PC-3 (cell line): ENCODE measurements at regions not wholly inside any gene's neighbourhood (a gene's known extent, or its start where the extent isn't known, plus 50 kb on each side); places are given as distances from the start of the nearest gene placed in this dataset.

Experiments
- ATAC-seq: fragments of 200-7000 bp; cut with Tn5 transposase; 2 replicates; pipeline ENCODE4 v1.9.1; 2020; ENCODE audit warnings: mild to moderate bottlenecking, moderate library complexity
- BruUV-seq: library from RNA; stranded (reverse); fragments of 400-500 nt; replicated peaks from 2 replicates; lab custom pipeline; 2021; lab: Mats Ljungman, UMichigan
- CTCF ChIA-PET: fragments of 300-600 bp; sonication (Branson Sonifier 250); formaldehyde crosslinking; loops from one replicate; lab custom pipeline; 2022; ENCODE audit warnings: antibody characterized with exemption; lab: Charles Lee
- POLR2A ChIA-PET: fragments of 300-600 bp; sonication (Branson Sonifier 250); formaldehyde crosslinking; loops from one replicate; lab custom pipeline; 2022; ENCODE audit warnings: antibody characterized with exemption; ENCODE audit not compliant: unreplicated experiment; lab: Charles Lee
- DNase-seq: peaks from one replicate; pipeline ENCODE4 v3.0.0-alpha.2; 2015
- H2AFZ ChIP-seq: fragments of 300-600 bp; sonication (generic); 2 replicates; pipeline ENCODE4 v1.6.0; 2016; ENCODE audit warnings: antibody characterized with exemption, low read length
- H3F3A ChIP-seq: fragments of 300-600 bp; sonication (generic); one replicate; pipeline ENCODE4 v1.6.0; 2017; ENCODE audit warnings: antibody characterized with exemption, low read length, control low read depth, mild to moderate bottlenecking; ENCODE audit not compliant: unreplicated experiment
- H3K27ac ChIP-seq: fragments of 300-600 bp; sonication (generic); 2 replicates; pipeline ENCODE4 v1.5.1; 2016; ENCODE audit warnings: mild to moderate bottlenecking, low read length
- H3K27me3 ChIP-seq: fragments of 300-600 bp; sonication (generic); 2 replicates; pipeline ENCODE4 v1.6.1; 2016; ENCODE audit warnings: low read length, mixed read lengths
- H3K36me3 ChIP-seq: fragments of 300-600 bp; sonication (generic); 2 replicates; pipeline ENCODE4 v1.6.1; 2016; ENCODE audit warnings: low read depth, mixed run types, low read length, mixed read lengths
- H3K4me1 ChIP-seq: fragments of 300-600 bp; sonication (generic); 2 replicates; pipeline ENCODE4 v1.5.1; 2016; ENCODE audit warnings: low read length; ENCODE audit not compliant: insufficient read depth
- H3K4me2 ChIP-seq: fragments of 300-600 bp; sonication (generic); 2 replicates; pipeline ENCODE4 v1.6.0; 2016; ENCODE audit warnings: low read length
- H3K4me3 ChIP-seq: fragments of 300-600 bp; sonication (generic); 2 replicates; pipeline ENCODE4 v1.5.1; 2016; ENCODE audit warnings: mild to moderate bottlenecking, low read length, mixed read lengths
- H3K79me2 ChIP-seq: fragments of 300-600 bp; sonication (generic); 2 replicates; pipeline ENCODE4 v1.6.1; 2017; ENCODE audit warnings: low read length, mixed read lengths
- H3K9ac ChIP-seq: fragments of 300-600 bp; sonication (generic); 2 replicates; pipeline ENCODE4 v1.6.0; 2016; ENCODE audit warnings: mild to moderate bottlenecking, low read length
- H3K9me2 ChIP-seq: fragments of 300-600 bp; sonication (generic); replicated peaks from 2 replicates; pipeline ENCODE4 v1.6.1; 2016; ENCODE audit warnings: mixed run types, low read length, mixed read lengths
- H3K9me3 ChIP-seq: fragments of 300-600 bp; sonication (generic); 2 replicates; pipeline ENCODE4 v1.6.1; 2016; ENCODE audit warnings: low read length, mixed read lengths
- H4K20me1 ChIP-seq: fragments of 300-600 bp; sonication (generic); 2 replicates; pipeline ENCODE4 v1.6.1; 2016; ENCODE audit warnings: low read length, mixed read lengths
- EZH2 ChIP-seq: fragments of 300-600 bp; sonication (generic); IDR thresholded peaks from one replicate; pipeline ENCODE4 v1.6.1; 2017; ENCODE audit warnings: antibody characterized with exemption, mild to moderate bottlenecking, low read length; ENCODE audit not compliant: unreplicated experiment
- EZH2phosphoT487 ChIP-seq: fragments of 300-600 bp; sonication (generic); IDR thresholded peaks from 2 replicates; pipeline ENCODE4 v1.6.1; 2018; ENCODE audit warnings: mild to moderate bottlenecking, antibody characterized with exemption, low read length, borderline replicate concordance
- intact Hi-C: fragments of 100-400 bp; cut with micrococcal nuclease; formaldehyde crosslinking; loops from 2 replicates; pipeline ENCODE4 v1.9.0; 2023
- TF ChIP-seq, protein P1 (sequence below): fragments of 300-600 bp; sonication (generic); conservative IDR thresholded peaks from 2 replicates; pipeline ENCODE4 v1.5.1; 2017; ENCODE audit warnings: antibody characterized with exemption, low read depth, mild to moderate bottlenecking, low read length

DNA sequence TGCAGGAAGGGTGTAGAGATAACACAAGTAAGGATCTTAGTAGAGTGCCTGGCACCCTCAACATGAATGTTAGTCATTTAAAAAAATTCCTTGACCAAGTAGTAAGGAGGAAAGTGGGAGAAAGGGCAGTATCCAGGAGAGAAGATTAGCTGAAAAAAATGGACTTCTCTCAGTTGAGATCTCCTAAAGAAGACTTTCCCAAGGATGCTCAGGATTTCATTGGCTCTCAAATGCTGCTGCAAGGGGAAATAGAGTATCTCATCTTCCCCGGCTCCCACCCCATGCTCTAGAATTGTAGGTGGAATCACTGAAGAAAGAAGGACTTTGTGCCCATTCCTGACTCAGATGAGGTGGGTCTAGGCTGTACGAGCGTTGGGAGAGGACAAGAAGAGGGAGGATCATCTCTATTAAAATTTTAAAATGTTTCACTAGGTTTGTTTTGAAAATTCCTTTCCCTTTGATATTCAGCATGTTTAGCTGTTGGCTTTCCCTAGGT lies 231.1 kb downstream of the MYCN start:
- Histone ChIP-seq H3K9me3 (no peaks in the 10 kb centered on the region), H3F3A (no peaks in the 10 kb centered on the region), H4K20me1 (no peaks in the 10 kb centered on the region), H3K9ac (no peak overlapping the region), H3K9me2 (no peaks in the 10 kb centered on the region), H3K36me3 (no peaks in the 10 kb centered on the region), H3K27me3 (no peaks in the 10 kb centered on the region), H3K4me3 (no peak overlapping the region), H3K79me2 (no peaks in the 10 kb centered on the region), H3K4me2 (no peak overlapping the region), H2AFZ (no peak overlapping the region), H3K4me1 (no peaks in the 10 kb centered on the region), H3K27ac (no peak overlapping the region)
- intact Hi-C loops: no loop called here
- TF ChIP-seq EZH2: no peak
- TF ChIP-seq, protein P1, sequence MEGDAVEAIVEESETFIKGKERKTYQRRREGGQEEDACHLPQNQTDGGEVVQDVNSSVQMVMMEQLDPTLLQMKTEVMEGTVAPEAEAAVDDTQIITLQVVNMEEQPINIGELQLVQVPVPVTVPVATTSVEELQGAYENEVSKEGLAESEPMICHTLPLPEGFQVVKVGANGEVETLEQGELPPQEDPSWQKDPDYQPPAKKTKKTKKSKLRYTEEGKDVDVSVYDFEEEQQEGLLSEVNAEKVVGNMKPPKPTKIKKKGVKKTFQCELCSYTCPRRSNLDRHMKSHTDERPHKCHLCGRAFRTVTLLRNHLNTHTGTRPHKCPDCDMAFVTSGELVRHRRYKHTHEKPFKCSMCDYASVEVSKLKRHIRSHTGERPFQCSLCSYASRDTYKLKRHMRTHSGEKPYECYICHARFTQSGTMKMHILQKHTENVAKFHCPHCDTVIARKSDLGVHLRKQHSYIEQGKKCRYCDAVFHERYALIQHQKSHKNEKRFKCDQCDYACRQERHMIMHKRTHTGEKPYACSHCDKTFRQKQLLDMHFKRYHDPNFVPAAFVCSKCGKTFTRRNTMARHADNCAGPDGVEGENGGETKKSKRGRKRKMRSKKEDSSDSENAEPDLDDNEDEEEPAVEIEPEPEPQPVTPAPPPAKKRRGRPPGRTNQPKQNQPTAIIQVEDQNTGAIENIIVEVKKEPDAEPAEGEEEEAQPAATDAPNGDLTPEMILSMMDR: no peak
- TF ChIP-seq EZH2phosphoT487: no peak
- ATAC-seq (no peak), DNase-seq (no peak)
- BruUV-seq: no TSS peak
- ChIA-PET POLR2A (no interaction called here), CTCF (no interaction called here)

GRCh38 chr2:16170675-16171424 lies 230.5 kb downstream of the MYCN start:
- ChIA-PET POLR2A (no interaction called here), CTCF (no interaction called here)
- Histone ChIP-seq H3K9me2 (no peaks in the 10 kb centered on the region), H3F3A (no peaks in the 10 kb centered on the region), H3K4me3 (no peak overlapping the region), H2AFZ (no peak overlapping the region), H3K9ac (no peak overlapping the region), H3K4me1 (no peaks in the 10 kb centered on the region), H4K20me1 (no peaks in the 10 kb centered on the region), H3K27me3 (no peaks in the 10 kb centered on the region), H3K36me3 (no peaks in the 10 kb centered on the region), H3K4me2 (no peak overlapping the region), H3K79me2 (no peaks in the 10 kb centered on the region), H3K27ac (no peak overlapping the region), H3K9me3 (no peaks in the 10 kb centered on the region)
- DNase-seq: no peak
- BruUV-seq: no TSS peak
- TF ChIP-seq EZH2 (no peak), EZH2phosphoT487 (no peak)
- TF ChIP-seq, protein P1: no peak
- intact Hi-C loops: no loop called here
- no peak for ATAC-seq

GRCh38 chr2:16169381-16169960 lies 229.1 kb downstream of the MYCN start:
- BruUV-seq: no TSS peak
- intact Hi-C loops: no loop called here
- Histone ChIP-seq H3K36me3 (no peaks in the 10 kb centered on the region), H2AFZ (no peak overlapping the region), H3K9ac (no peak overlapping the region), H3K27me3 (no peaks in the 10 kb centered on the region), H3K27ac (no peak overlapping the region), H3K9me2 (no peaks in the 10 kb centered on the region), H3K9me3 (no peaks in the 10 kb centered on the region), H3F3A (no peaks in the 10 kb centered on the region), H3K79me2 (no peaks in the 10 kb centered on the region), H4K20me1 (no peaks in the 10 kb centered on the region), H3K4me1 (no peaks in the 10 kb centered on the region), H3K4me2 (no peak overlapping the region), H3K4me3 (no peak overlapping the region)
- ChIA-PET POLR2A (no interaction called here), CTCF (no interaction called here)
- TF ChIP-seq, protein P1: no peak
- ATAC-seq: no peak
- no peak for DNase-seq
